Hematopoietic multipotent progenitor cell treated with erythropoietin and hydrocortisone succinate and interleukin-3 and kit ligand, for 4 days (in vitro differentiated cells): ENCODE measurements at regions not wholly inside any gene's neighbourhood (a gene's known extent, or its start where the extent isn't known, plus 50 kb on each side); places are given as distances from the start of the nearest gene placed in this dataset.

Experiments used
- DNase-seq: peaks from one replicate; pipeline ENCODE4 v3.0.0-alpha.2; 2015

- DNase-seq, result no peak
Measured at GRCh38 chr7:17700138-17700537, 240.2 kb downstream of the SNX13 start.

- DNase-seq, result no peak
Measured at GRCh38 chr7:17706275-17706674, 234.0 kb downstream of the SNX13 start.

GRCh38 chr7:17706734-17707133 lies 233.6 kb downstream of the SNX13 start:
- DNase-seq, result peak; percentile 84

- DNase-seq, result no peak
Measured at GRCh38 chr7:17709127-17709526, 231.2 kb downstream of the SNX13 start.

GRCh38 chr7:17709599-17709998 lies 230.7 kb downstream of the SNX13 start:
- no peak for DNase-seq

GRCh38 chr7:17710312-17710711 lies 230.0 kb downstream of the SNX13 start:
- no peak for DNase-seq

- no peak for DNase-seq
Measured at GRCh38 chr7:17713584-17713983, 226.7 kb downstream of the SNX13 start.

GRCh38 chr7:17716816-17717215 lies 223.5 kb downstream of the SNX13 start:
- no peak for DNase-seq

GRCh38 chr7:17719998-17720397 lies 220.3 kb downstream of the SNX13 start:
- no peak for DNase-seq

- DNase-seq, result no peak
Measured at GRCh38 chr7:17721736-17722285, 218.5 kb downstream of the SNX13 start.

GRCh38 chr7:17722798-17723197 lies 217.5 kb downstream of the SNX13 start:
- no peak for DNase-seq

- peak; percentile 14 for DNase-seq
Measured at GRCh38 chr7:17725821-17726220, 214.5 kb downstream of the SNX13 start.

GRCh38 chr7:17732083-17732482 lies 208.2 kb downstream of the SNX13 start:
- DNase-seq, result no peak
